ENCODE measurements at regions not wholly inside any gene's neighbourhood (a gene's known extent, or its start where the extent isn't known, plus 50 kb on each side); places are given as distances from the start of the nearest gene placed in this dataset.

GRCh38 chr5:57117596-57117995, 56.3 kb upstream of the GPBP1 start:
- intact Hi-C loops (cut with DNase I), result no loop called here
- no peak for DNase-seq
- ATAC-seq, result no peak
- Histone ChIP-seq H3K4me3 (no peak overlapping the region), H3K27me3 (no peaks in the 10 kb centered on the region), H3K4me1 (no peaks in the 10 kb centered on the region), H3K27ac (no peak overlapping the region), H3K36me3 (no peaks in the 10 kb centered on the region), H3K9me3 (peaks cover 0 to 1% (median 0%) of the 10 kb centered on the region in 11 donors)
- WGBS, 2 donors, result 60 to 64% methylated on average over 1 of the region's 1 CpG
- TF ChIP-seq CTCF (IDR thresholded peaks at IDR 0.05), result no peak

- Histone ChIP-seq H3K4me1 (no peaks in the 10 kb centered on the region), H3K4me3 (no peak overlapping the region), H3K27me3 (no peaks in the 10 kb centered on the region), H3K36me3 (no peaks in the 10 kb centered on the region), H3K9me3 (peaks cover 0 to 16% (median 0%) of the 10 kb centered on the region in 11 donors), H3K27ac (no peak overlapping the region)
- intact Hi-C loops (cut with DNase I), result no loop called here
- no peak for DNase-seq
- WGBS, 2 donors, result 64 to 87% methylated on average over 3 of the region's 3 CpGs
- TF ChIP-seq CTCF (IDR thresholded peaks at IDR 0.05), result no peak
- ATAC-seq, result no peak
Measured at GRCh38 chr5:57119031-57119430, 54.8 kb upstream of the GPBP1 start.

GRCh38 chr5:57124014-57124413, 49.8 kb upstream of the GPBP1 start:
- no peak overlapping the region for H3K4me3 ChIP-seq
- H3K4me1 ChIP-seq, result no peaks in the 10 kb centered on the region
- intact Hi-C loops (cut with DNase I), result no loop called here
- H3K27ac ChIP-seq, result no peak overlapping the region
- ATAC-seq (no peak), DNase-seq (no peak)
- peaks cover 0 to 19% (median 0%) of the 10 kb centered on the region in 11 donors for H3K9me3 ChIP-seq
- no peaks in the 10 kb centered on the region for H3K36me3 ChIP-seq
- TF ChIP-seq CTCF (IDR thresholded peaks at IDR 0.05), result no peak
- no peaks in the 10 kb centered on the region for H3K27me3 ChIP-seq
- WGBS, 2 donors, result 91 to 93% methylated on average over 5 of the region's 5 CpGs

Data from heart right ventricle (tissue), 16 donors.